ENCODE measurements at regions not wholly inside any gene's neighbourhood (a gene's known extent, or its start where the extent isn't known, plus 50 kb on each side); places are given as distances from the start of the nearest gene placed in this dataset.
"Not testable (repeated sequence)": the region's sequence is repeated elsewhere in the genome, so short reads cannot be mapped to it uniquely, and the experiment has no call there.

GRCh38 chr2:212858496-212858895, 292.9 kb downstream of the IKZF2 start:
- no peak for DNase-seq

DNA sequence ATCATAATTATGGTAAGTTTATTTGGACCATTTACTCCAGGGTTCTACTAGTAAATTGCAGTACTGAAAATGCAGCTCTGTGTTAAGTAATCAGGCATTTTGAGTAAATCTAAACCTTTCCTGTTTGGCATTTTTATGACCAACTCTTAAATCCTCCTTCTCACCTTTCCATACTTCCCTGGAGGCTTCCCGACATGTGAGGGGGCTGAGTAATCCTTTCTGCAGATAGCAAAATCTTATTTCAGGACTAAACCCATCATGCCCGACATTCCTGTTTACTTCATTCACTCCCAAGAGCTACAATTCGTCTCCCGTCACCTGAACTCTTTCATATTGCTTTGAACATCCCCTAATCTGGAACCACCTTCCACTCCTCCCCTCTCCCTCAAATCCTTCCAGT, 296.6 kb downstream of the IKZF2 start:
- DNase-seq: no peak

DNA sequence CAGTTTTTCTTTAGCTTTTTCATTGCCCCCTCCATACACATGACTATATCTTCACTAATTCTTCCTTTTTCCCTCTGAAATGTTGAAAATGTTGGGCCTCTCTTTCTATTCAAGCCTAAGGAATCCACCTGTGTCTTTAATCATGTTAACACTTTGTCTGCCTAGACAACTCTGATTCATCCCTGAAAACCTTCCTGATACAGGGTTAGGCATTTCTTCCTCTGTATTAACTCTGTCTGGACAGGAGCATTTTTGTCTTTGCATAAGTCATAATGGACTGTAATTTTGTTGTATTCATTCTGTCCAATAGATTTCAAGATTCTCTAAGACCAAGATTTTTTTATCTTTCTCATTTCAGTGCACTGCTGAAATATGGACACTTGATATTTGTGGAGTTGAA, 297.3 kb downstream of the IKZF2 start:
- DNase-seq: no peak

DNA sequence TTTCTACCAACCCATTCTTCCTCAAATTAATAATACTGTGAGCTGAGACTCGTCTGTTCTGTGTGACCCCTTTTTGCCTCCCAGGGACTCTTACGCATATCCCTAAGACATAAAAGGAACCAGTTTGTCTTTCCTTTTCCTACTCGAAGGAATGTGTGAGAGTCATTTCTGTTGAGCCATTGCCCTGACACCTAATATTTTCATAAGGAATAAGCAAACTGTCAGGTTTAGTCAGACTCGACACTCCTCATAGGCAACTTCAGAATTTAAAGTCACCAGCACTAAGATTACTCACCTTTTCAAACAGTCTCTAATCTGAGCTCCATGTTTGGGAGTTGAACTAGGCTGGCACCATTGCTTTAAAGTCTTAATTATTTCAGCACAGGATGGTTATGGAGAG, 305.5 kb downstream of the IKZF2 start:
- DNase-seq: no peak

DNA sequence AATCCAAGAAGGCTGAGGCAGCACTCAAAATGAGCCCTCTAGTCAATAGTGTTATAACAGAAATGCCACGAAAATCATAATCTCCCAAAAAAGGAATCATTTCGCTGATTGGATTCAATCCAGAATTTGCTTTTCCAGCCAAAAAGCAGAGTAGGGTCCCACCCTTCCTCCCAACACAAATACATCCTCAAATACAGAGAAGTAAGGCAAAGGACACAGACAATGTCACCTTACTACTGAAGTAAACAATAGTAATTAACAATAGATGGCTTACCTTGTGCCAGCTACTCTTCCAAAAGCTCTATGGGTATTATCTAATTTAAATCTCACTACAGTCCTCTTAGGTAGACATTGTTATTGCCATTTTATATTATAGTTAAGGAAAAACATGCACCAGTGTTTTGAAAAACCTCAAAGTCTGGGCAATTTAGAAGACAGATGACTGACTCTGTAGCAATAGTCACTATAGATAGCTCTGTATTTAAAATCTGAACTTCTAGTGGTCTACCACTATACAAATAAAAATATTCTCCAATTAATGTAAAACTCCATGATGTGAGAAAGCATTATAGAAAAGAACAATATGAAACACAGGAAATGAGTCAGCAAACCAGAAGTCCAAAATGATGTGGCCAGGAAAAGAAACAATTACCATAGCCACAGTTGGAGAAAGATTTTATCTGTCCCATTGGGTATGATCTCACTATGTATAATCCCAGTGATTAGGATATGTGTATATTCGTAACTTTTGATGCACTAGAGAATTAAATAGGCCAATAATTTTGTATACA, 305.0 kb upstream of the ERBB4 start:
- DNase-seq: no peak

GRCh38 chr2:212842544-212843185, 304.1 kb upstream of the ERBB4 start:
- no peak for DNase-seq

- no peak for DNase-seq
These were observed 302.9 kb upstream of the ERBB4 start for GRCh38 chr2:212841460-212841859.

DNA sequence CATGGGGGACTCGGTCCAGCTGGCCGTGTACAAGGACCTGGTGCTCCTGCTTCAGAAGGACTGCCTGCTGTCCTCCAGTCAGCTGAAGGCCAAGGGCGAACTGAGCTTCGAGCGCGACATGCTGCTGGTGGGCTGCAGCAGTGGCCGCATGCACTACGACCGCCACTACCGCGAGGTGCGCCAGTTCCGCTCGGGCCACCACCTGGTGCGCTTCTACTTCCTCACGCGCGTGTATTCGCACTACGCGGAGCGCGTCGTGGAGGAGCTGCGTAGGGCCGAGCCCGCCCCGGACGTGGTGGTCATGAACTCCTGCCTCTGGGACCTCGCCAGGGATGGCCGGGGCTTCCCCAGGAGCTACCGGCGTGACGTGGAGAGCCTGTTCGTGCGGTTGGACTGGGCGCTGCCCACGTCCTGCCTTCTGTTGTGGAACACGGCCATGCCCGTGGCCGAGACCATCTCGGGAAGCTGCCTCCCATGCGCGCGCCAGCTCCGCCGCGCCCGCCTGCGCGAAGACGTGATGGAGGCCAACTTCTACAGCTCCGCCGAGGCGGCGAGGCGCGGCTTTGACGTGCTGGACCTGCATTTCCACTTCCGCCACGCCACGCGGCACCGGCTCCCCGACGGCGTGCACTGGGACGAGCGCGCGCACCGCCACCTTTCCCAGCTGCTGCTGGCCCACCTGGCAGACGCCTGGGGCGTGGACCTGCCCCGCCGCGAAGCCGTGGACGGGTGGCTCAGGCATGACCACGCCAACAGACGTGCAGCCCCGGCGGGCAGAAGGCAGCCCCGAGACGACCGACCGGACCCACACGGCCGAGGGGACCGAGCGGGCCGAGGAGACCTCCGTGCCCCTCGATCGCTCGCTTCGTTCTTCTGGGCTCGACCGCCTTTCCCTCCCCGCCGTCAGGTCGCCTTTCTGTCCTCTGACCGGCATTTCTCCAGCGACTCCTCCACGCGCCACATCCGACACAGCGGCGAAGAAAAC, 293.9 kb upstream of the ERBB4 start:
- DNase-seq: no peak

DNA sequence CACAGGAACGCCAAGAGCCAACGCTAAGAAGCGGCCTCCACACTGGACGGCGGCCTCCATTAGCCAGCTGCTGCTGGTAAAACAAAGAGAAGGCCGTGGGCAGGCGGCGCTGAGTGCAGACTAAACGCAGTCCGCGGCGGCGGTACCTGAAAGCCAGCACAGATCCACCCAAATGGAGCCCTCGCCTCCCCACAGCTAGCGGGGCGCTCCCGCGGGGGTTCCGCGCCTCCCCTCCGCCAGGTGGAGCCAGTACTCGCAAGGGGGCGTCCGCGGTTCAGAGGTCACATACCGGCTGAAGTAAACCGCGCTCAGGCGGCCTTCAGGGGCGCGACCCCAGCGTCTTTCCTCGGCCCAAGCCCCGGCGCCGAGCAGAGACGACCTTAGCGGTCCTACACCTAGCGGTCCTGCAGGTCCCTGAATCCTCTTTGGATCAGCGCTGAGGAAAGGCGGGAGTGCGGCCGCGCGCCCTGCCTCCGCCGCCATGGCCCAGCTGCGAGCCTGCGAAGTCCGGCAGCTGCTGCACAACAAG, 293.1 kb upstream of the ERBB4 start:
- no peak for DNase-seq

GRCh38 chr2:212816267-212816666, 277.7 kb upstream of the ERBB4 start:
- DNase-seq: no peak

DNA sequence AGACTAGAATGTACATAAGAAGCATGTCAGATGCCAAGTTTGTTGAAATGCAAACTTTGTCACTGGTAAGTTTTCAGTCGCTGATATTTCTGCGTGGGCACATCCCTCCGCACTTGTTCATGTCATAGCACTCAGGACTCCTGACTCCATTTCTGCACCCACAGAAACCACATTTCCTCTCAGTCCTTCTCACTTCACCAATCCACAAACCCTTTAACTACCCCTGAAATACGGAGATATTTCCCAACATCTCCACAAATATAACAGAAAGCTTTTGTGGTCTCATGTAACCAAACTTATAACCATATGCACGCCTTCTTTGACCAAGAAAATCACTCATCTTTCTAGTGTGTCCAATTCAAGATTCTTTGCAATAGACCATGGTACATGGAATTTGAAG, 276.9 kb upstream of the ERBB4 start:
- DNase-seq: no peak

DNA sequence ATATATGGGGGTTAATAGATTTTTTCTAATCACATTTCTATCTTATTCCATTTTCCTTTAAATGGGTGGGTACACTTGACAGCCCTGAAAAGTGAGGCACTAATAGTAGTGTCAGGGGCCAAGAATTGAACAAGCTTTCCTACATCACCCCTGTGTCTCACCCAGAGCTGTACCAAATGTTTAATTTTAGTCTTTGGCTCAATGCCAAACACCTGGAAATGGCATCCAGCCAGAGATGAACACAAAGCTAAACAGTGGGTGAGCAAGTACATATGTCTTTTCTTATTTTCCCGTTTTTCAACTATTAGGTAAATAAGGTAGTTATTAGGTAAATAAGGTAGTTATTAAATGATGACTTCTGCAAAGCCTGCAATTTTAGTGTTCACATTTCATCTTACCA, 276.3 kb upstream of the ERBB4 start:
- no peak for DNase-seq

GRCh38 chr2:212811921-212812320, 273.3 kb upstream of the ERBB4 start:
- no peak for DNase-seq

- no peak for DNase-seq
These were observed 272.6 kb upstream of the ERBB4 start for GRCh38 chr2:212811036-212811805.

- DNase-seq: no peak
These were observed 259.0 kb upstream of the ERBB4 start for GRCh38 chr2:212797484-212798205.

DNA sequence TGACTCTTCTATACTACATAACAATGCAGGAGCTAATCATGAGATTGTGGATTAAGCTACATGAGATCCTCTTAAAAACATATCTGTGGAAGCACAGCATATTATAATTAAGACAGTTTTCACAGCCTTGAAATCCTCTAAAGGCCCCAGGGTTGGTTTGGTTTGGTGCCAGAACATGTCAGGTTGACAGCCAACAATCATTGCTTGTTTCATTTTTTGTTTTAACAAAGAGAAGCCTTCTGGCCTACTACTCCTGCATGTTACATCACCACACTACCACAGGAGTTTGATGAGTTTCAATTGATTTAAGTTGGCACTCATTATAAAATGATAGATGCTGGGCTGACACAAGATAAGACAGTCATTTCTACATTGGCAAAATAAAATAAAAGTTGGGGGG, 255.9 kb upstream of the ERBB4 start:
- no peak for DNase-seq

DNA sequence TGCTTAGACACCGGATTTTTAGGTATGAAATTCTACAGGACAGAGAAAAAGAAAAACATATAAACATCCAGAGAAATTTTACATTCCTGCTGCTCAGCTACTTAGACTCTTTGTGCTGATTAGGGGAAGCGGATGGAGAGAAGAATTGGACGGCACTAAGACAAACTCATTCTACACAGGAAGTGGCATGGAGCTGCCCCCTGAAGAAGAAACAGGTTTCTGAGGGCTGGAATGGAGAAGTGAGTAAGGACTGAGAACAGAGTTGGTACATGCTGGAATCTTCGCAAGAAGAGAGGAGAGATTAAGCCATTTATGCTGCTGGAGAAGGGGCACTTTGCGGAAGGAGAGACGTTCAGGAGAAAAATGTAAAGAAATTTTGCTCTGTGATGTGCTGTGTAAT, 253.0 kb upstream of the ERBB4 start:
- no peak for DNase-seq

- not testable (repeated sequence) for DNase-seq
These were observed 247.5 kb upstream of the ERBB4 start for GRCh38 chr2:212786088-212786487.

- DNase-seq: no peak
These were observed 238.5 kb upstream of the ERBB4 start for GRCh38 chr2:212777020-212777491.

- DNase-seq: no peak
These were observed 235.3 kb upstream of the ERBB4 start for GRCh38 chr2:212773808-212774339.

DNA sequence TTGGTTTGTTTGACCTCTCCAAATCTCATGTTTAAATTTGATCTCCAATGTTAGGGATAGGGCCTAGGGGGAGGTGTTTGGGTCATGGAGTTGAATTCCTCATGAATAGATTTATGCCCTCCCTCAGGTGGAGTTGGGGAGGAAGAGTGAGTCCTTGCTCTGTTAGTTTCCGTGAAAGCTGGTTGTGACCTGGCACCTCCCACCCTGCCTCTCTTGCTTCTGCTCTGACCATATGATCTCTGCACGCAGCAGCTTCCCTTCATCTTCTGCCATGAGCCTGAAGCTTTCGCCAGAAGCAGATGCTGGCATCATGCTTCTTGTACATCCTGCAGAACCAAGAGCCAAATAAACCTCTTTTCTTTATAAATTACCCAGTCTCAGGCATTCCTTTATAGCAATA, 231.6 kb upstream of the ERBB4 start:
- no peak for DNase-seq
